ENCODE measurements at regions not wholly inside any gene's neighbourhood (a gene's known extent, or its start where the extent isn't known, plus 50 kb on each side); places are given as distances from the start of the nearest gene placed in this dataset.

DNA sequence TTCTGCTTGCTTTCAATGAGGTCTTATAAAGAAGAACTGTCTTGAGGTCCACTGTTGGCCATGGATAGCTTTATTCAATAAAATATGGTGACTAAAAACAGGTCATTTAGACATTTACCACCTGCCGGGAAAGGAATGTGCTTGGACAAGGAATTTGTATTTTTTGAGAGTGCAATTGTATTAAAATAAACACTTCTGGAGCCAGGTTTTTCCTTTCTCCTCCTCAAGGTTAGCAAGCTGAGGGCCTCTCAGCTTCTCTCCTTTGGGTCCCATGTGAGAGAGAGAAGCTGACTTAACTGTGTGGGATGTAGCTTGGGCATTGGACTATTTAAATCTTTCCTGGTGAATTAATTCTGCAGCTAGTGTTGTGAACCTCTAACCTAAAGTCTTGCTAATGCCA is 321.0 kb downstream of the MEIS1 start:
- H2AFZ ChIP-seq (ENCODE audit: low read depth, low read length), result no peak overlapping the region
- no peaks in the 10 kb centered on the region for H3K79me2 ChIP-seq (replicated peaks; ENCODE audit: insufficient read depth, low read length)

GRCh38 chr2:66761826-66762225 is 326.9 kb downstream of the MEIS1 start:
- H3K4me3 ChIP-seq (ENCODE audit: low read length), result no peak overlapping the region
- no peaks in the 10 kb centered on the region for H3F3A ChIP-seq (ENCODE audit: insufficient read depth, low read length, poor library complexity, severe bottlenecking)
- TF ChIP-seq EZH2 (IDR thresholded peaks at IDR 0.05; ENCODE audit: borderline replicate concordance, insufficient read depth, low read length, poor library complexity, severe bottlenecking) (no peak), MXI1 (conservative IDR thresholded peaks at IDR 0.05; ENCODE audit: poor library complexity, severe bottlenecking) (no peak), CTCF (IDR thresholded peaks at IDR 0.05; ENCODE audit: poor library complexity, severe bottlenecking) (no peak), EP300 (conservative IDR thresholded peaks at IDR 0.05; ENCODE audit: poor library complexity, severe bottlenecking) (no peak), RAD21 (conservative IDR thresholded peaks at IDR 0.05) (no peak), SMC3 (conservative IDR thresholded peaks at IDR 0.05; ENCODE audit: poor library complexity) (no peak), POLR2AphosphoS5 (IDR thresholded peaks at IDR 0.05) (no peak), TAF1 (IDR thresholded peaks at IDR 0.05; ENCODE audit: low read depth) (no peak)
- TF ChIP-seq, protein P1, sequence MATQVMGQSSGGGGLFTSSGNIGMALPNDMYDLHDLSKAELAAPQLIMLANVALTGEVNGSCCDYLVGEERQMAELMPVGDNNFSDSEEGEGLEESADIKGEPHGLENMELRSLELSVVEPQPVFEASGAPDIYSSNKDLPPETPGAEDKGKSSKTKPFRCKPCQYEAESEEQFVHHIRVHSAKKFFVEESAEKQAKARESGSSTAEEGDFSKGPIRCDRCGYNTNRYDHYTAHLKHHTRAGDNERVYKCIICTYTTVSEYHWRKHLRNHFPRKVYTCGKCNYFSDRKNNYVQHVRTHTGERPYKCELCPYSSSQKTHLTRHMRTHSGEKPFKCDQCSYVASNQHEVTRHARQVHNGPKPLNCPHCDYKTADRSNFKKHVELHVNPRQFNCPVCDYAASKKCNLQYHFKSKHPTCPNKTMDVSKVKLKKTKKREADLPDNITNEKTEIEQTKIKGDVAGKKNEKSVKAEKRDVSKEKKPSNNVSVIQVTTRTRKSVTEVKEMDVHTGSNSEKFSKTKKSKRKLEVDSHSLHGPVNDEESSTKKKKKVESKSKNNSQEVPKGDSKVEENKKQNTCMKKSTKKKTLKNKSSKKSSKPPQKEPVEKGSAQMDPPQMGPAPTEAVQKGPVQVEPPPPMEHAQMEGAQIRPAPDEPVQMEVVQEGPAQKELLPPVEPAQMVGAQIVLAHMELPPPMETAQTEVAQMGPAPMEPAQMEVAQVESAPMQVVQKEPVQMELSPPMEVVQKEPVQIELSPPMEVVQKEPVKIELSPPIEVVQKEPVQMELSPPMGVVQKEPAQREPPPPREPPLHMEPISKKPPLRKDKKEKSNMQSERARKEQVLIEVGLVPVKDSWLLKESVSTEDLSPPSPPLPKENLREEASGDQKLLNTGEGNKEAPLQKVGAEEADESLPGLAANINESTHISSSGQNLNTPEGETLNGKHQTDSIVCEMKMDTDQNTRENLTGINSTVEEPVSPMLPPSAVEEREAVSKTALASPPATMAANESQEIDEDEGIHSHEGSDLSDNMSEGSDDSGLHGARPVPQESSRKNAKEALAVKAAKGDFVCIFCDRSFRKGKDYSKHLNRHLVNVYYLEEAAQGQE (IDR thresholded peaks at IDR 0.05; ENCODE audit: borderline replicate concordance), result no peak
- no peak overlapping the region for H3K4me2 ChIP-seq (ENCODE audit: low read length)
- H3K9me3 ChIP-seq (ENCODE audit: low read length), result no peaks in the 10 kb centered on the region
- no peak overlapping the region for H2AFZ ChIP-seq (ENCODE audit: low read depth, low read length)
- H3K9ac ChIP-seq (ENCODE audit: low read length), result no peak overlapping the region
- no peaks in the 10 kb centered on the region for H3K9me2 ChIP-seq (ENCODE audit: insufficient read depth, low read length)
- H4K20me1 ChIP-seq (ENCODE audit: insufficient read depth), result no peaks in the 10 kb centered on the region
- H3K27me3 ChIP-seq (ENCODE audit: insufficient read depth, low read depth, low read length), result no peaks in the 10 kb centered on the region
- no peaks in the 10 kb centered on the region for H3K79me2 ChIP-seq (replicated peaks; ENCODE audit: insufficient read depth, low read length)
- no peaks in the 10 kb centered on the region for H3K36me3 ChIP-seq (ENCODE audit: insufficient read depth, low read length)
- no peak overlapping the region for H3K27ac ChIP-seq (ENCODE audit: low read length)

More for the DNA sequence above, 321.0 kb downstream of the MEIS1 start:
- Histone ChIP-seq H3K27ac (ENCODE audit: low read length) (no peak overlapping the region), H3K4me2 (ENCODE audit: low read length) (no peak overlapping the region), H3F3A (ENCODE audit: insufficient read depth, low read length, poor library complexity, severe bottlenecking) (no peaks in the 10 kb centered on the region), H4K20me1 (ENCODE audit: insufficient read depth) (no peaks in the 10 kb centered on the region), H3K4me3 (ENCODE audit: low read length) (no peak overlapping the region), H3K27me3 (ENCODE audit: insufficient read depth, low read depth, low read length) (no peaks in the 10 kb centered on the region), H3K9ac (ENCODE audit: low read length) (no peak overlapping the region), H3K9me2 (ENCODE audit: insufficient read depth, low read length) (no peaks in the 10 kb centered on the region), H3K9me3 (ENCODE audit: low read length) (no peaks in the 10 kb centered on the region), H3K36me3 (ENCODE audit: insufficient read depth, low read length) (no peaks in the 10 kb centered on the region)
- TF ChIP-seq, protein P1 (IDR thresholded peaks at IDR 0.05; ENCODE audit: borderline replicate concordance), result no peak
- no peak for TF ChIP-seq TAF1 (IDR thresholded peaks at IDR 0.05; ENCODE audit: low read depth)
- no peak for TF ChIP-seq RAD21 (conservative IDR thresholded peaks at IDR 0.05)
- TF ChIP-seq POLR2AphosphoS5 (IDR thresholded peaks at IDR 0.05), result no peak
- TF ChIP-seq MXI1 (conservative IDR thresholded peaks at IDR 0.05; ENCODE audit: poor library complexity, severe bottlenecking), result no peak
- no peak for TF ChIP-seq EP300 (conservative IDR thresholded peaks at IDR 0.05; ENCODE audit: poor library complexity, severe bottlenecking)
